ENCODE measurements at regions not wholly inside any gene's neighbourhood (a gene's known extent, or its start where the extent isn't known, plus 50 kb on each side); places are given as distances from the start of the nearest gene placed in this dataset.

- TF ChIP-seq EZH2 (IDR thresholded peaks at IDR 0.05; ENCODE audit: low read depth, low read length, severe bottlenecking) (no peak), CTCF (IDR thresholded peaks at IDR 0.05; ENCODE audit: control extremely low read depth in 1 of 3, insufficient read depth in 1 of 3, low read depth in 1 of 3, low read length in 3 of 3) (no peak)
These were observed 490.0 kb downstream of the TXNL1 start for GRCh38 chr18:56148373-56148772.

All from H1 (cell line).